SU-DHL-6 (cell line): ENCODE measurements at regions not wholly inside any gene's neighbourhood (a gene's known extent, or its start where the extent isn't known, plus 50 kb on each side); places are given as distances from the start of the nearest gene placed in this dataset.

Source experiments
- H2AFZ ChIP-seq: fragments of 200-600 bp; sonication (generic); 2 replicates; pipeline ENCODE4 v1.6.1; 2014; ENCODE audit warnings: low read depth, mild to moderate bottlenecking, moderate library complexity, mixed read lengths, antibody characterized with exemption, low read length; ENCODE audit not compliant: severe bottlenecking
- H3F3A ChIP-seq: fragments of 200-600 bp; shearing (Covaris generic); 2 replicates; pipeline ENCODE4 v1.6.0; 2016; ENCODE audit warnings: antibody characterized with exemption, mild to moderate bottlenecking; ENCODE audit not compliant: insufficient read depth
- H3K27ac ChIP-seq: fragments of 200-600 bp; sonication (generic); 2 replicates; pipeline ENCODE4 v1.5.1; 2016; ENCODE audit warnings: low read depth, mild to moderate bottlenecking, low read length, moderate library complexity, mixed read lengths
- H3K27me3 ChIP-seq: fragments of 200-600 bp; sonication (generic), shearing (Covaris generic); 2 replicates; pipeline ENCODE4 v1.6.0; 2014; ENCODE audit warnings: mild to moderate bottlenecking, low read length
- H3K36me3 ChIP-seq: fragments of 200-600 bp; sonication (generic); 2 replicates; pipeline ENCODE4 v1.6.1; 2014; ENCODE audit warnings: mild to moderate bottlenecking, low read length, mixed read lengths
- H3K4me2 ChIP-seq: fragments of 300-600, 200-600 bp; shearing (Covaris generic), sonication (generic); 2 replicates; pipeline ENCODE4 v1.6.0; 2014; ENCODE audit warnings: low read length, low read depth, mild to moderate bottlenecking; ENCODE audit not compliant: poor library complexity, severe bottlenecking
- H3K4me3 ChIP-seq: fragments of 200-600 bp; sonication (generic); 2 replicates; pipeline ENCODE4 v1.5.1; 2014; ENCODE audit warnings: antibody characterized with exemption, low read length, mild to moderate bottlenecking, mixed read lengths; ENCODE audit not compliant: insufficient read depth, poor library complexity, severe bottlenecking
- H3K79me2 ChIP-seq: fragments of 200-600 bp; sonication (generic); 2 replicates; pipeline ENCODE4 v1.6.1; 2014; ENCODE audit warnings: mild to moderate bottlenecking, low read length, moderate library complexity; ENCODE audit not compliant: insufficient read depth
- H3K9ac ChIP-seq: fragments of 200-600 bp; sonication (generic); 2 replicates; pipeline ENCODE4 v1.7.0; 2014; ENCODE audit warnings: mild to moderate bottlenecking, low read length
- H3K9me2 ChIP-seq: fragments of 200-600 bp; sonication (generic); replicated peaks from 2 replicates; pipeline ENCODE4 v1.6.1; 2014; ENCODE audit warnings: low read length; ENCODE audit not compliant: insufficient read depth
- H3K9me3 ChIP-seq: fragments of 200-600 bp; sonication (generic); 2 replicates; pipeline ENCODE4 v1.6.1; 2014; ENCODE audit warnings: low read length, mixed read lengths; ENCODE audit not compliant: insufficient read depth
- H4K20me1 ChIP-seq: fragments of 200-600 bp; sonication (generic); 2 replicates; pipeline ENCODE4 v1.6.1; 2014; ENCODE audit warnings: low read depth, mild to moderate bottlenecking, antibody characterized with exemption, low read length, moderate library complexity, mixed read lengths
- CTCF ChIP-seq: fragments of 200-600 bp; sonication (generic); IDR thresholded peaks from one replicate; pipeline ENCODE4 v1.5.1; 2017; ENCODE audit warnings: antibody characterized with exemption, mild to moderate bottlenecking, low read length, moderate library complexity; ENCODE audit not compliant: insufficient read depth, poor library complexity, severe bottlenecking
- EZH2phosphoT487 ChIP-seq: fragments of 200-600 bp; sonication (generic), shearing (Covaris generic); conservative IDR thresholded peaks from 2 replicates; pipeline ENCODE4 v1.6.1; 2018; ENCODE audit warnings: mild to moderate bottlenecking, antibody characterized with exemption, low read length, moderate library complexity, mixed read lengths

DNA sequence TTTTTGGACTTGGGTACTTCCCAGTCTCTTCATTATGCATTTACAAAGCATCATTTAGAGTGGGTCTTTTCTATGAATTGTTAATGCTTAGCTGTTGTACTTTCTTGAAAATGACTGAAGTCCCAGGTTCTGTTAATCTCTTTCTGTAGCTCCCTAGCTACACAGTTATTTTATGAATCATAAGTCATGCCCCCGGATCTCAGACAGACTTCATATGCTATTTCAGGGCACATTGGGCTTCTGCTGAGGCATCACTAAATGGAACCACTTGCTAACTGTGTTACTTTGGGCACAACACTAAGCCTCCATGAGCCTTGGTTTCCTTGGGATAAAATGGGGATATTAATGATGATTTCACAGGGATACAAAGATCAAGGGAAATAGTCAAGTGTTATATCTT lies 55.5 kb upstream of the RBM15 start:
- Histone ChIP-seq H3K9me3 (no peaks in the 10 kb centered on the region), H3K79me2 (no peaks in the 10 kb centered on the region), H3F3A (no peaks in the 10 kb centered on the region), H3K9ac (no peak overlapping the region), H3K9me2 (no peaks in the 10 kb centered on the region), H3K36me3 (no peaks in the 10 kb centered on the region), H2AFZ (no peak overlapping the region), H3K4me2 (no peak overlapping the region), H3K27me3 (no peaks in the 10 kb centered on the region), H3K4me3 (no peak overlapping the region), H3K27ac (no peak overlapping the region), H4K20me1 (no peaks in the 10 kb centered on the region)
- no peak for TF ChIP-seq EZH2phosphoT487
- no peak for TF ChIP-seq CTCF

GRCh38 chr1:110285316-110285715 lies 53.9 kb upstream of the RBM15 start:
- Histone ChIP-seq H3K27ac (no peak overlapping the region), H3K9ac (no peak overlapping the region), H3F3A (no peaks in the 10 kb centered on the region), H3K9me3 (no peaks in the 10 kb centered on the region), H3K4me3 (no peak overlapping the region), H3K27me3 (no peaks in the 10 kb centered on the region), H3K79me2 (no peaks in the 10 kb centered on the region), H3K36me3 (no peaks in the 10 kb centered on the region), H4K20me1 (no peaks in the 10 kb centered on the region), H2AFZ (no peak overlapping the region), H3K9me2 (no peaks in the 10 kb centered on the region), H3K4me2 (no peak overlapping the region)
- TF ChIP-seq EZH2phosphoT487 (no peak), CTCF (no peak)

- no peak overlapping the region for H3K4me2 ChIP-seq
- H3K36me3 ChIP-seq, result no peaks in the 10 kb centered on the region
- H3F3A ChIP-seq, result no peaks in the 10 kb centered on the region
- H3K9me2 ChIP-seq, result no peaks in the 10 kb centered on the region
- no peak overlapping the region for H3K27ac ChIP-seq
- no peaks in the 10 kb centered on the region for H3K27me3 ChIP-seq
- no peaks in the 10 kb centered on the region for H3K9me3 ChIP-seq
- H2AFZ ChIP-seq, result no peak overlapping the region
- H3K9ac ChIP-seq, result no peak overlapping the region
- no peak overlapping the region for H3K4me3 ChIP-seq
- no peak for TF ChIP-seq CTCF
- TF ChIP-seq EZH2phosphoT487, result no peak
- no peaks in the 10 kb centered on the region for H4K20me1 ChIP-seq
- H3K79me2 ChIP-seq, result no peaks in the 10 kb centered on the region
Measured at GRCh38 chr1:110286564-110286963, 52.6 kb upstream of the RBM15 start.

DNA sequence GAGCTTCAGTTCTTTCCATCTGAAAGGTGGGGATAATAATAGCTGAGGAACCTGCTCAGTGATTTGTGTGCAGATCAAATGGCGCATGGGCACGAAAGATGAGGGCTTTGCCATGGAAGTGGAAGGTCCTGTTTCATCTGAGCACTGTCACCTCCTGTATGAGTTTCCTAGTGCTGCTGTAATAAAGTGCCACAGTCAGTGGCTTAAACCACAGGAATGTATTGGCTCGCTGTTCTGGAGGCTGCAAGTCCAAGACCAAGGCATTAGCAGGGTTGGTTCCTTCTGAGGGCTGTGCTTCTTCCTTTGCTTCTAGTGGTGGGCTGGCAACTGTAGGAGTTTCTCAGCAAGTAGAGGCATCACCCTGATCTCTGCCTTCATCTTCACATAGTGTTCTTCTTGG lies 51.1 kb upstream of the RBM15 start:
- Histone ChIP-seq H3K4me2 (no peak overlapping the region), H2AFZ (no peak overlapping the region), H3K9ac (no peak overlapping the region), H3K27ac (no peak overlapping the region), H3K9me3 (no peaks in the 10 kb centered on the region), H3K9me2 (no peaks in the 10 kb centered on the region), H3K36me3 (no peaks in the 10 kb centered on the region), H3K79me2 (no peaks in the 10 kb centered on the region), H3K4me3 (no peak overlapping the region), H3F3A (no peaks in the 10 kb centered on the region), H4K20me1 (no peaks in the 10 kb centered on the region), H3K27me3 (no peaks in the 10 kb centered on the region)
- TF ChIP-seq CTCF, result no peak
- TF ChIP-seq EZH2phosphoT487, result no peak
